GM12891 (cell line): ENCODE measurements at regions not wholly inside any gene's neighbourhood (a gene's known extent, or its start where the extent isn't known, plus 50 kb on each side); places are given as distances from the start of the nearest gene placed in this dataset.

Experiments
- POLR2A ChIP-seq: IDR thresholded peaks from 2 replicates; pipeline ENCODE4 v1.6.1; 2011; ENCODE audit warnings: low read depth, low read length, control low read depth
- POLR2AphosphoS5 ChIP-seq: IDR thresholded peaks from 2 replicates; pipeline ENCODE4 v1.6.1; 2011; ENCODE audit warnings: low read depth, low read length, control low read depth
- TAF1 ChIP-seq: IDR thresholded peaks from 2 replicates; pipeline ENCODE4 v1.6.1; 2011; ENCODE audit warnings: low read depth, low read length, control low read depth

GRCh38 chr4:187160486-187160885, 436.8 kb upstream of the FAT1 start:
- no peak for TF ChIP-seq POLR2A
- TF ChIP-seq TAF1 = no peak
- no peak for TF ChIP-seq POLR2AphosphoS5
